Neural cell (in vitro differentiated cells): ENCODE measurements at regions not wholly inside any gene's neighbourhood (a gene's known extent, or its start where the extent isn't known, plus 50 kb on each side); places are given as distances from the start of the nearest gene placed in this dataset.

Experiments used
- CTCF ChIP-seq: fragments of 450-650 bp; IDR thresholded peaks from 2 replicates; pipeline ENCODE4 v1.5.1; 2014; ENCODE audit warnings: antibody characterized with exemption, mild to moderate bottlenecking, moderate library complexity; ENCODE audit not compliant: poor library complexity, severe bottlenecking
- EZH2 ChIP-seq: fragments of 200-600, 300-800 bp; shearing (Covaris generic), sonication (generic); IDR thresholded peaks from 2 replicates; pipeline ENCODE4 v1.6.1; 2014; ENCODE audit warnings: antibody characterized with exemption, low read length, borderline replicate concordance, mild to moderate bottlenecking; ENCODE audit not compliant: insufficient read depth, poor library complexity, severe bottlenecking
- POLR2AphosphoS5 ChIP-seq: IDR thresholded peaks from 2 replicates; pipeline ENCODE4 v1.6.1; 2012
- RAD21 ChIP-seq: fragments of 450-650 bp; conservative IDR thresholded peaks from 2 replicates; pipeline ENCODE4 v1.6.1; 2014; ENCODE audit warnings: antibody characterized with exemption, mild to moderate bottlenecking, moderate library complexity
- REST ChIP-seq: IDR thresholded peaks from 2 replicates; pipeline ENCODE4 v1.6.1; 2012; ENCODE audit warnings: borderline replicate concordance
- SMC3 ChIP-seq: fragments of 450-650 bp; conservative IDR thresholded peaks from 2 replicates; pipeline ENCODE4 v1.6.1; 2014; ENCODE audit warnings: antibody characterized with exemption, mild to moderate bottlenecking, moderate library complexity; ENCODE audit not compliant: poor library complexity
- TAF1 ChIP-seq: IDR thresholded peaks from 2 replicates; pipeline ENCODE4 v1.6.1; 2012; ENCODE audit warnings: low read depth

GRCh38 chr1:217072926-217073325, 349.7 kb upstream of the ESRRG start:
- TF ChIP-seq CTCF (no peak), EZH2 (no peak), POLR2AphosphoS5 (no peak), TAF1 (no peak), SMC3 (no peak), REST (no peak), RAD21 (no peak)
